ENCODE measurements at regions not wholly inside any gene's neighbourhood (a gene's known extent, or its start where the extent isn't known, plus 50 kb on each side); places are given as distances from the start of the nearest gene placed in this dataset.

GRCh38 chr5:174514325-174514724, 210.1 kb upstream of the MSX2 start:
- Histone ChIP-seq H3K36me3 (ENCODE audit: control insufficient read depth in 2 of 2, extremely low read depth in 1 of 2, insufficient read depth in 2 of 2, low read length in 2 of 2) (no peaks in the 10 kb centered on the region), H3K9me3 (replicated peaks; ENCODE audit: control insufficient read depth, insufficient read depth, low read length) (peaks cover 2% of the 10 kb centered on the region), H3K27ac (ENCODE audit: insufficient read depth, low read depth, low read length) (no peak overlapping the region), H3K27me3 (ENCODE audit: control insufficient read depth in 2 of 2, insufficient read depth in 2 of 2, low read length in 2 of 2) (no peaks in the 10 kb centered on the region), H4K20me1 (replicated peaks; ENCODE audit: control insufficient read depth, extremely low read depth, insufficient read depth, low read length) (no peaks in the 10 kb centered on the region), H2AFZ (ENCODE audit: low read depth, low read length) (no peak overlapping the region), H3K4me2 (ENCODE audit: insufficient read depth, low read length) (no peak overlapping the region), H3K4me1 (ENCODE audit: control insufficient read depth, extremely low read depth, insufficient read depth, low read length) (no peaks in the 10 kb centered on the region), H3K9ac (replicated peaks; ENCODE audit: extremely low read depth, insufficient read depth, low read length) (no peak overlapping the region), H3K4me3 (replicated peaks in 1 of 3; ENCODE audit: insufficient read depth in 1 of 3, low read depth in 1 of 3, low read length in 3 of 3) (no peak overlapping the region), H3K9me1 (replicated peaks; ENCODE audit: control insufficient read depth, extremely low read depth, insufficient read depth, low read length) (no peaks in the 10 kb centered on the region), H3K79me2 (ENCODE audit: control insufficient read depth, insufficient read depth, low read length) (no peaks in the 10 kb centered on the region)
- ChIA-PET CTCF (no interaction called here), POLR2A (no interaction called here)
- TF ChIP-seq POLR2AphosphoS5 (IDR thresholded peaks at IDR 0.05; ENCODE audit: insufficient read depth, low read depth, low read length) = no peak
- FAIRE-seq = no peak
- dilution Hi-C loops (cut with MboI; ENCODE audit: extremely low pct_ligation_motif_present, low sequenced_read_pairs) = no loop called here
- intact Hi-C loops (cut with micrococcal nuclease) = no loop called here
- no peak for DNase-seq (ENCODE audit: low read depth, low spot score)
- BruUV-seq (replicated peaks) = no TSS peak

- Histone ChIP-seq H3K36me3 (ENCODE audit: control insufficient read depth in 2 of 2, extremely low read depth in 1 of 2, insufficient read depth in 2 of 2, low read length in 2 of 2) (no peaks in the 10 kb centered on the region), H2AFZ (ENCODE audit: low read depth, low read length) (no peak overlapping the region), H3K4me3 (replicated peaks in 1 of 3; ENCODE audit: insufficient read depth in 1 of 3, low read depth in 1 of 3, low read length in 3 of 3) (no peak overlapping the region), H3K27ac (ENCODE audit: insufficient read depth, low read depth, low read length) (no peak overlapping the region), H4K20me1 (replicated peaks; ENCODE audit: control insufficient read depth, extremely low read depth, insufficient read depth, low read length) (no peaks in the 10 kb centered on the region), H3K9me1 (replicated peaks; ENCODE audit: control insufficient read depth, extremely low read depth, insufficient read depth, low read length) (no peaks in the 10 kb centered on the region), H3K4me2 (ENCODE audit: insufficient read depth, low read length) (no peak overlapping the region), H3K27me3 (ENCODE audit: control insufficient read depth in 2 of 2, insufficient read depth in 2 of 2, low read length in 2 of 2) (no peaks in the 10 kb centered on the region), H3K4me1 (ENCODE audit: control insufficient read depth, extremely low read depth, insufficient read depth, low read length) (no peaks in the 10 kb centered on the region), H3K79me2 (ENCODE audit: control insufficient read depth, insufficient read depth, low read length) (no peaks in the 10 kb centered on the region), H3K9me3 (replicated peaks; ENCODE audit: control insufficient read depth, insufficient read depth, low read length) (peaks cover 2% of the 10 kb centered on the region), H3K9ac (replicated peaks; ENCODE audit: extremely low read depth, insufficient read depth, low read length) (no peak overlapping the region)
- intact Hi-C loops (cut with micrococcal nuclease) (no loop called here), dilution Hi-C loops (cut with MboI; ENCODE audit: extremely low pct_ligation_motif_present, low sequenced_read_pairs) (no loop called here)
- TF ChIP-seq EZH2 (IDR thresholded peaks at IDR 0.05; ENCODE audit: borderline replicate concordance, low read depth, low read length, severe bottlenecking) = no peak
- no peak for TF ChIP-seq POLR2A (IDR thresholded peaks at IDR 0.05; ENCODE audit: low read depth, low read length)
- TF ChIP-seq MAX (IDR thresholded peaks at IDR 0.05; ENCODE audit: insufficient read depth, insufficient read length) = no peak
- TF ChIP-seq GATA2 (IDR thresholded peaks at IDR 0.05; ENCODE audit: insufficient read depth, insufficient read length, low read depth, low read length) = no peak
- no peak for TF ChIP-seq POLR2AphosphoS5 (IDR thresholded peaks at IDR 0.05; ENCODE audit: insufficient read depth, low read depth, low read length)
- TF ChIP-seq JUN (IDR thresholded peaks at IDR 0.05; ENCODE audit: borderline replicate concordance, insufficient read depth, insufficient read length, low read depth) = no peak
- TF ChIP-seq FOS (IDR thresholded peaks at IDR 0.05; ENCODE audit: borderline replicate concordance, insufficient read depth, low read length) = no peak
- TF ChIP-seq CTCF (IDR thresholded peaks at IDR 0.05; ENCODE audit: extremely low read depth in 1 of 2, insufficient read depth in 1 of 2, low read depth in 1 of 2, low read length in 2 of 2) = no peak
- no peak for TF ChIP-seq MYC (IDR thresholded peaks at IDR 0.05; ENCODE audit: low read depth, low read length)
- FAIRE-seq = no peak
- no peak for DNase-seq (ENCODE audit: low read depth, low spot score)
- ChIA-PET CTCF (no interaction called here), POLR2A (no interaction called here)
- BruUV-seq (replicated peaks) = no TSS peak
Measured at GRCh38 chr5:174514983-174515394, 209.4 kb upstream of the MSX2 start.
